ENCODE measurements at regions not wholly inside any gene's neighbourhood (a gene's known extent, or its start where the extent isn't known, plus 50 kb on each side); places are given as distances from the start of the nearest gene placed in this dataset.

DNA sequence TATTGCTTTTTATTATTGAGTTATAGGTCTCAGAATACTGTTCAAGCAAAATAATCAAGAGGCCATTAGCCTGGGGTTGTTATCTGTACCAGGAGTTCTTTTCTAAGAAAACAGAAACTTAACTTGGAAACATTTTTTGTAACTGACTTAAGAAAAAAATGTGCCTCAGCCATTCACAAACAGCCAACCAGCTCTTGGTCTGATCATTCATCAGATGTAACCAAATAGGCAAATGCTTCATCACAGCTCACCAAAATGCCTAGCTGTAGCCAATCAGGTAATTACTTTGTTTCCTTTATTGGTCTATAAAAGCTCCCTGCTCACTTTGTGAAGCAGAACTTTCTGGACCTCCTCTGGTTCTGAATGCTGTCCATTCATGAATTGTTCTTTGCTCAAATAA, 387.7 kb downstream of the FAT4 start:
- TF ChIP-seq CTCF (IDR thresholded peaks at IDR 0.05): no peak
- TF ChIP-seq POLR2A (IDR thresholded peaks at IDR 0.05): no peak
- Histone ChIP-seq H3K27ac (no peak overlapping the region), H3K9me3 (peaks cover 0 to 9% (median 0%) of the 10 kb centered on the region in 4 donors), H3K4me1 (no peaks in the 10 kb centered on the region), H3K36me3 (no peaks in the 10 kb centered on the region), H3K27me3 (no peaks in the 10 kb centered on the region), H3K4me3 (no peak overlapping the region)
- DNase-seq: no peak

- no peak for DNase-seq
- H3K4me1 ChIP-seq: no peaks in the 10 kb centered on the region
- no peak overlapping the region for H3K4me3 ChIP-seq
- TF ChIP-seq POLR2A (IDR thresholded peaks at IDR 0.05) (no peak), CTCF (IDR thresholded peaks at IDR 0.05) (no peak)
- H3K9me3 ChIP-seq: peaks cover 0 to 2% (median 0%) of the 10 kb centered on the region in 4 donors
- H3K27me3 ChIP-seq: no peaks in the 10 kb centered on the region
- no peak overlapping the region for H3K27ac ChIP-seq
- H3K36me3 ChIP-seq: no peaks in the 10 kb centered on the region
These were observed 388.7 kb downstream of the FAT4 start for GRCh38 chr4:125703443-125703842.

- TF ChIP-seq POLR2A (IDR thresholded peaks at IDR 0.05): no peak
- TF ChIP-seq CTCF (IDR thresholded peaks at IDR 0.05): no peak
- H3K4me3 ChIP-seq: no peak overlapping the region
- DNase-seq: no peak
- no peaks in the 10 kb centered on the region for H3K9me3 ChIP-seq
- H3K4me1 ChIP-seq: no peaks in the 10 kb centered on the region
- no peak overlapping the region for H3K27ac ChIP-seq
- H3K27me3 ChIP-seq: no peaks in the 10 kb centered on the region
- H3K36me3 ChIP-seq: no peaks in the 10 kb centered on the region
These were observed 390.0 kb downstream of the FAT4 start for GRCh38 chr4:125704726-125705125.

GRCh38 chr4:125705681-125706080, 390.9 kb downstream of the FAT4 start:
- Histone ChIP-seq H3K27ac (no peak overlapping the region), H3K4me3 (no peak overlapping the region), H3K4me1 (no peaks in the 10 kb centered on the region), H3K36me3 (no peaks in the 10 kb centered on the region), H3K27me3 (no peaks in the 10 kb centered on the region), H3K9me3 (no peaks in the 10 kb centered on the region)
- TF ChIP-seq POLR2A (IDR thresholded peaks at IDR 0.05): no peak
- no peak for TF ChIP-seq CTCF (IDR thresholded peaks at IDR 0.05)
- DNase-seq: no peak

DNA sequence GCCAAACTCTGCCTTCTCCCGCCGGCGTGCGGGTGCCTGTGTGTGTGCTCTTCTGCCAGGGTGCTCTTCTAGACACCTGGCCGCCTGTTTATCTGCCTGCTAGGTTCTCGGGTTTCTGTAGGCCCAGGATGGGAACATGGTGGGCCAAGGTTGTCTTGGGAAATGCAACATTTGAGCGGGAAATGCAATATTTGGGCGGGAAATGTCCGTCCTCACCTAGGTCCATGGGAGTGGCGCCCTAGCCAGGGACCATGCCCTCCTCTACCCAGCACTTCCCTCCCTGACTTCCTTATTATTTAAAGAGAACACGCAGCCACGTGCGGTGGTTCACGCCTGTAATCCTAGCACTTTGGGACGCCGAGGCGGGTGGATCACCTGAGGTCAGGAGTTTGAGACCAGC, 392.6 kb downstream of the FAT4 start:
- Histone ChIP-seq H3K4me3 (no peak overlapping the region), H3K27me3 (no peaks in the 10 kb centered on the region)
- TF ChIP-seq CTCF (IDR thresholded peaks at IDR 0.05) (no peak), POLR2A (IDR thresholded peaks at IDR 0.05) (no peak)

DNA sequence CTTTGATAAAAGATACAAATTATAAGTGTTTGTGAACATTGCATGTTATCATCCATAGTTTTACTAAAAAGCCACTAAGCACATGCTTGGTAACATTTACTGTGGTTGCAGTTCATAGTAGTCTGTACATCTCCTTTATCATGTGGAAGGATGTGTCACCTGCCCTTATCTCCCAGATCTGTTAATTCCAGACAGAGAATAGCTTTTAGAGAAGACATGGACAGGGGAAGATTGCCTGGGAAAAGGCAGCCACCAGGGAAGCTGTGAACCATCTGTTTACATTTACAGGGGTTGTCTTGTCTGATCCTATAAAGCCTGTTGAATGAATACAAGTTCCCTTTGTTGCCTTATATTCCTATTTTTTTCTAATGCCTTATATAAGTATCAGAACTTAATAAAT, 396.0 kb downstream of the FAT4 start:
- H3K9me3 ChIP-seq: no peaks in the 10 kb centered on the region
- H3K4me3 ChIP-seq: no peak overlapping the region
- no peak overlapping the region for H3K27ac ChIP-seq
- TF ChIP-seq POLR2A (IDR thresholded peaks at IDR 0.05): no peak
- TF ChIP-seq CTCF (IDR thresholded peaks at IDR 0.05): no peak
- no peak for DNase-seq
- H3K4me1 ChIP-seq: no peaks in the 10 kb centered on the region
- H3K27me3 ChIP-seq: no peaks in the 10 kb centered on the region
- H3K36me3 ChIP-seq: no peaks in the 10 kb centered on the region

More for the DNA sequence above, 392.6 kb downstream of the FAT4 start:
- Histone ChIP-seq H3K27ac (no peak overlapping the region), H3K4me1 (no peaks in the 10 kb centered on the region), H3K36me3 (no peaks in the 10 kb centered on the region), H3K9me3 (no peaks in the 10 kb centered on the region)
- no peak for DNase-seq

Measured in Peyer's patch (tissue), 4 donors.